Activated B cell treated with CpG ODN at 0.5 μM for 24 hours (primary cell): ENCODE measurements at regions not wholly inside any gene's neighbourhood (a gene's known extent, or its start where the extent isn't known, plus 50 kb on each side); places are given as distances from the start of the nearest gene placed in this dataset.

Experiments used
- ATAC-seq: fragments of 200-7000 bp; cut with Tn5 transposase; one replicate; pipeline ENCODE4 v1.10.0; 2021; ENCODE audit warnings: low read depth, mild to moderate bottlenecking, moderate library complexity
- CTCF ChIA-PET: fragments of 350-600 bp; sonication (Branson Sonifier 250); formaldehyde crosslinking; loops from one replicate; lab custom pipeline; 2021; ENCODE audit warnings: antibody characterized with exemption; lab: Charles Lee
- POLR2A ChIA-PET: fragments of 350-600 bp; sonication (Branson Sonifier 250); formaldehyde crosslinking; loops from one replicate; lab custom pipeline; 2021; ENCODE audit warnings: antibody characterized with exemption; lab: Charles Lee
- DNase-seq: peaks from one replicate; pipeline ENCODE4 v3.0.0; 2022
- H3K27ac Mint-ChIP-seq: one replicate; pipeline ENCODE4 v1.8.0; 2020; ENCODE audit warnings: mixed read lengths
- H3K27me3 Mint-ChIP-seq: one replicate; pipeline ENCODE4 v1.8.0; 2021; ENCODE audit warnings: mixed read lengths
- H3K36me3 Mint-ChIP-seq: one replicate; pipeline ENCODE4 v1.8.0; 2021; ENCODE audit warnings: low read depth, mixed read lengths
- H3K4me1 Mint-ChIP-seq: one replicate; pipeline ENCODE4 v1.8.0; 2021; ENCODE audit warnings: mixed read lengths
- H3K4me3 Mint-ChIP-seq: one replicate; pipeline ENCODE4 v1.8.0; 2020; ENCODE audit warnings: mild to moderate bottlenecking, mixed read lengths
- H3K9me3 Mint-ChIP-seq: one replicate; pipeline ENCODE4 v1.8.0; 2020; ENCODE audit warnings: mixed read lengths
- CTCF ChIP-seq: fragments of 200-600 bp; IDR thresholded peaks from one replicate; pipeline ENCODE4 v1.8.0; 2022; ENCODE audit warnings: antibody characterized with exemption, mild to moderate bottlenecking
- intact Hi-C: fragments of 100-400 bp; cut with micrococcal nuclease; formaldehyde crosslinking; loops from one replicate; pipeline ENCODE4 v1.15.1; 2024

- no peak for TF ChIP-seq CTCF
- H3K27ac Mint-ChIP-seq = no peak overlapping the region
- H3K9me3 Mint-ChIP-seq = peaks cover 15% of the 10 kb centered on the region
- no peaks in the 10 kb centered on the region for H3K4me1 Mint-ChIP-seq
- ATAC-seq (no peak), DNase-seq (no peak)
- no peaks in the 10 kb centered on the region for H3K36me3 Mint-ChIP-seq
- no peak overlapping the region for H3K4me3 Mint-ChIP-seq
- POLR2A ChIA-PET = no interaction called here
- intact Hi-C loops = no loop called here
- CTCF ChIA-PET = no interaction called here
- no peaks in the 10 kb centered on the region for H3K27me3 Mint-ChIP-seq
These were observed 570.0 kb upstream of the FLRT2 start for GRCh38 chr14:84959851-84960520.

GRCh38 chr14:84961637-84962036, 568.3 kb upstream of the FLRT2 start:
- intact Hi-C loops = no loop called here
- ChIA-PET CTCF (no interaction called here), POLR2A (no interaction called here)
- TF ChIP-seq CTCF = no peak
- no peaks in the 10 kb centered on the region for H3K4me1 Mint-ChIP-seq
- ATAC-seq (no peak), DNase-seq (no peak)
- no peak overlapping the region for H3K4me3 Mint-ChIP-seq
- peaks cover 17% of the 10 kb centered on the region for H3K9me3 Mint-ChIP-seq
- H3K27ac Mint-ChIP-seq = no peak overlapping the region
- no peaks in the 10 kb centered on the region for H3K36me3 Mint-ChIP-seq
- no peaks in the 10 kb centered on the region for H3K27me3 Mint-ChIP-seq

- DNase-seq = no peak
- Mint-ChIP-seq H3K36me3 (no peaks in the 10 kb centered on the region), H3K27ac (no peak overlapping the region), H3K27me3 (no peaks in the 10 kb centered on the region), H3K4me3 (no peak overlapping the region), H3K9me3 (peaks cover 15% of the 10 kb centered on the region), H3K4me1 (no peaks in the 10 kb centered on the region)
- no peak for ATAC-seq
- POLR2A ChIA-PET = no interaction called here
- TF ChIP-seq CTCF = no peak
- intact Hi-C loops = no loop called here
- CTCF ChIA-PET = no interaction called here
These were observed 566.4 kb upstream of the FLRT2 start for GRCh38 chr14:84963518-84963917.

- POLR2A ChIA-PET = no interaction called here
- no peaks in the 10 kb centered on the region for H3K4me1 Mint-ChIP-seq
- intact Hi-C loops = no loop called here
- ATAC-seq (no peak), DNase-seq (no peak)
- no peak overlapping the region for H3K27ac Mint-ChIP-seq
- CTCF ChIA-PET = no interaction called here
- H3K36me3 Mint-ChIP-seq = no peaks in the 10 kb centered on the region
- no peak for TF ChIP-seq CTCF
- H3K4me3 Mint-ChIP-seq = no peak overlapping the region
- H3K27me3 Mint-ChIP-seq = no peaks in the 10 kb centered on the region
- peaks cover 18% of the 10 kb centered on the region for H3K9me3 Mint-ChIP-seq
These were observed 564.7 kb upstream of the FLRT2 start for GRCh38 chr14:84965279-84965678.

GRCh38 chr14:84969501-84969900, 560.4 kb upstream of the FLRT2 start:
- intact Hi-C loops = no loop called here
- no peak overlapping the region for H3K4me3 Mint-ChIP-seq
- peaks cover 12% of the 10 kb centered on the region for H3K9me3 Mint-ChIP-seq
- no peaks in the 10 kb centered on the region for H3K27me3 Mint-ChIP-seq
- no peaks in the 10 kb centered on the region for H3K4me1 Mint-ChIP-seq
- ChIA-PET POLR2A (no interaction called here), CTCF (no interaction called here)
- no peaks in the 10 kb centered on the region for H3K36me3 Mint-ChIP-seq
- TF ChIP-seq CTCF = no peak
- DNase-seq (no peak), ATAC-seq (no peak)
- H3K27ac Mint-ChIP-seq = no peak overlapping the region
